Prostate gland (tissue), 2 donors: ENCODE measurements at regions not wholly inside any gene's neighbourhood (a gene's known extent, or its start where the extent isn't known, plus 50 kb on each side); places are given as distances from the start of the nearest gene placed in this dataset.

ENCODE experiments used
- CTCF ChIP-seq, 4 experiments: fragments of 200-600 bp in 2 of 4; fragments of 450-650 bp in 2 of 4; sonication (generic) in 2 of 4; IDR thresholded peaks; 1 replicate in 3 of 4; 2 replicates in 1 of 4; pipeline ENCODE4 v1.5.1; 2016 to 2019; ENCODE audit warnings: antibody characterized with exemption in 4 of 4, mild to moderate bottlenecking in 2 of 4, moderate library complexity in 2 of 4
- POLR2AphosphoS5 ChIP-seq: sonication (generic); formaldehyde crosslinking; IDR thresholded peaks from one replicate; pipeline ENCODE4 v1.6.1; 2017; ENCODE audit warnings: antibody characterized with exemption

- TF ChIP-seq CTCF (IDR thresholded peaks at IDR 0.05) (no peak), POLR2AphosphoS5 (no peak)
These were observed 576.1 kb downstream of the ALG10 start for GRCh38 chr12:34598352-34598827.
